HL-60 (cell line): ENCODE measurements at regions not wholly inside any gene's neighbourhood (a gene's known extent, or its start where the extent isn't known, plus 50 kb on each side); places are given as distances from the start of the nearest gene placed in this dataset.

Source experiments
- DNase-seq, 2 experiments: peaks; one replicate each; pipeline ENCODE4 v3.0.0-alpha.2; 2010 to 2020; ENCODE audit warnings: low read depth in 1 of 2, low spot score in 1 of 2
- H3K27ac ChIP-seq: fragments of 250-450 bp; sonication (Bioruptor Pico); replicated peaks from 2 replicates; pipeline ENCODE4 v1.5.1; 2020; ENCODE audit warnings: mild to moderate bottlenecking, moderate library complexity
- H3K27me3 ChIP-seq: fragments of 250-450 bp; sonication (Bioruptor Pico); 2 replicates; pipeline ENCODE4 v1.5.1; 2021; ENCODE audit warnings: mild to moderate bottlenecking, moderate library complexity; ENCODE audit not compliant: insufficient read depth, poor library complexity, severe bottlenecking
- H3K4me3 ChIP-seq: replicated peaks from 2 replicates; pipeline ENCODE4 v1.5.1; 2011; ENCODE audit warnings: mild to moderate bottlenecking, control low read depth, low read length; ENCODE audit not compliant: insufficient read depth
- CTCF ChIP-seq: IDR thresholded peaks from one replicate; pipeline ENCODE4 v1.5.1; 2011; ENCODE audit warnings: low read length, control low read depth, inconsistent platforms; ENCODE audit not compliant: insufficient read depth
- GABPA ChIP-seq: IDR thresholded peaks from 2 replicates; pipeline ENCODE4 v1.6.1; 2012; ENCODE audit warnings: low read depth
- POLR2AphosphoS5 ChIP-seq: IDR thresholded peaks from 2 replicates; pipeline ENCODE4 v1.6.1; 2012; ENCODE audit warnings: low read depth
- REST ChIP-seq: IDR thresholded peaks from 2 replicates; pipeline ENCODE4 v1.6.1; 2012; ENCODE audit warnings: low read depth; ENCODE audit not compliant: insufficient replicate concordance
- SPI1 ChIP-seq: IDR thresholded peaks from 2 replicates; pipeline ENCODE4 v1.6.1; 2012; ENCODE audit warnings: low read depth, mild to moderate bottlenecking, borderline replicate concordance

- Histone ChIP-seq H3K27me3 (no peaks in the 10 kb centered on the region), H3K27ac (peak overlapping the region; percentile 85), H3K4me3 (no peak overlapping the region)
- TF ChIP-seq CTCF (no peak), SPI1 (peak; percentile 76)
- DNase-seq, result peak in 1 of 2 experiments; percentile 35
Observed at GRCh38 chr11:104668797-104669463, 229.3 kb downstream of the CASP12 start.

GRCh38 chr11:104666624-104667023 lies 231.6 kb downstream of the CASP12 start:
- DNase-seq, result no peak
- Histone ChIP-seq H3K27me3 (no peaks in the 10 kb centered on the region), H3K27ac (peak overlapping the region; percentile 85), H3K4me3 (no peak overlapping the region)
- TF ChIP-seq GABPA, result no peak
- no peak for TF ChIP-seq POLR2AphosphoS5
- no peak for TF ChIP-seq CTCF
- TF ChIP-seq SPI1, result no peak
- no peak for TF ChIP-seq REST

- Histone ChIP-seq H3K4me3 (no peak overlapping the region), H3K27me3 (no peaks in the 10 kb centered on the region), H3K27ac (peak overlapping the region; percentile 85)
- no peak for TF ChIP-seq CTCF
- TF ChIP-seq POLR2AphosphoS5, result peak; percentile 64; the same call in 1 of the 2 replicates
- TF ChIP-seq GABPA, result no peak
- TF ChIP-seq SPI1, result peak; percentile 28; the same call in 1 of the 2 replicates
- DNase-seq, result peak in 1 of 2 experiments; percentile 78
Observed at GRCh38 chr11:104665641-104666040, 232.6 kb downstream of the CASP12 start.

GRCh38 chr11:104663190-104664140 lies 234.8 kb downstream of the CASP12 start:
- no peaks in the 10 kb centered on the region for H3K27me3 ChIP-seq
- H3K27ac ChIP-seq, result no peak overlapping the region
- no peak for DNase-seq
- TF ChIP-seq CTCF (no peak), POLR2AphosphoS5 (no peak), SPI1 (no peak), GABPA (no peak), REST (no peak)
- H3K4me3 ChIP-seq, result no peak overlapping the region
